Tibial artery (tissue), 4 donors: ENCODE measurements at regions not wholly inside any gene's neighbourhood (a gene's known extent, or its start where the extent isn't known, plus 50 kb on each side); places are given as distances from the start of the nearest gene placed in this dataset.
"Not testable (repeated sequence)": the region's sequence is repeated elsewhere in the genome, so short reads cannot be mapped to it uniquely, and the experiment has no call there.

ENCODE experiments used
- DNase-seq, 2 donors: peaks; one replicate each; pipeline ENCODE4 v3.0.0-alpha.2; 2019
- H3K27ac ChIP-seq, 2 donors: fragments of 200-600 bp; sonication (generic) in 1 of 2; 1 replicate in 1 of 2; 2 replicates in 1 of 2; pipeline ENCODE4 v1.5.1; 2018 to 2019; ENCODE audit warnings: mild to moderate bottlenecking in 1 of 2
- H3K27me3 ChIP-seq, 2 donors: fragments of 200-600 bp; sonication (generic) in 1 of 2; one replicate each; pipeline versions ENCODE4 v1.5.1 to v1.6.0; 2016 to 2019
- H3K36me3 ChIP-seq, 3 donors: fragments of 200-600 bp; sonication (generic) in 2 of 3; one replicate each; pipeline ENCODE4 v1.5.1; 2016 to 2019; ENCODE audit warnings: mild to moderate bottlenecking in 2 of 3
- H3K4me1 ChIP-seq, 4 donors: fragments of 200-600 bp; sonication (generic) in 2 of 4; 1 replicate in 3 of 4; 2 replicates in 1 of 4; pipeline ENCODE4 v1.5.1; 2016 to 2019
- H3K4me3 ChIP-seq, 2 donors: fragments of 200-600 bp; sonication (generic) in 1 of 2; 1 replicate in 1 of 2; 2 replicates in 1 of 2; pipeline ENCODE4 v1.5.1; 2018 to 2019; ENCODE audit warnings: mild to moderate bottlenecking in 2 of 2
- H3K9me3 ChIP-seq, 3 donors: fragments of 200-600 bp; sonication (generic) in 1 of 3; one replicate each; pipeline ENCODE4 v1.5.1; 2016 to 2019
- CTCF ChIP-seq, 2 experiments: fragments of 200-600 bp in 1 of 2; fragments of 450-650 bp in 1 of 2; IDR thresholded peaks; one replicate each; pipeline ENCODE4 v1.5.1; 2017 to 2019; ENCODE audit warnings: antibody characterized with exemption in 2 of 2, mild to moderate bottlenecking in 1 of 2, moderate library complexity in 1 of 2
- intact Hi-C: fragments of 100-400 bp; cut with DNase I; formaldehyde crosslinking; loops from one replicate; pipeline ENCODE4 v1.15.0; 2023; ENCODE audit warnings: low total_unique reads

GRCh38 chr1:38657873-38658272, 201.7 kb downstream of the RRAGC start:
- no peak overlapping the region for H3K4me3 ChIP-seq
- H3K9me3 ChIP-seq: peaks cover 0 to 6% (median 5%) of the 10 kb centered on the region in 3 donors
- no peaks in the 10 kb centered on the region for H3K36me3 ChIP-seq
- DNase-seq: no peak
- intact Hi-C loops: no loop called here
- no peak overlapping the region for H3K27ac ChIP-seq
- TF ChIP-seq CTCF (IDR thresholded peaks at IDR 0.05): no peak
- H3K4me1 ChIP-seq: no peaks in the 10 kb centered on the region
- peaks cover 0 to 22% of the 10 kb centered on the region in 2 donors for H3K27me3 ChIP-seq

- H3K4me3 ChIP-seq: no peak overlapping the region
- H3K4me1 ChIP-seq: no peaks in the 10 kb centered on the region
- H3K27me3 ChIP-seq: peaks cover 0 to 22% of the 10 kb centered on the region in 2 donors
- intact Hi-C loops: no loop called here
- TF ChIP-seq CTCF (IDR thresholded peaks at IDR 0.05): no peak
- H3K27ac ChIP-seq: no peak overlapping the region
- H3K9me3 ChIP-seq: peaks cover 0 to 6% (median 5%) of the 10 kb centered on the region in 3 donors
- H3K36me3 ChIP-seq: no peaks in the 10 kb centered on the region
- no peak for DNase-seq
These were observed 202.2 kb downstream of the RRAGC start for GRCh38 chr1:38657207-38657840.

GRCh38 chr1:38656726-38657125, 202.8 kb downstream of the RRAGC start:
- no peak overlapping the region for H3K27ac ChIP-seq
- no peaks in the 10 kb centered on the region for H3K4me1 ChIP-seq
- peaks cover 0 to 6% (median 5%) of the 10 kb centered on the region in 3 donors for H3K9me3 ChIP-seq
- no peak for TF ChIP-seq CTCF (IDR thresholded peaks at IDR 0.05)
- no peak for DNase-seq
- no peak overlapping the region for H3K4me3 ChIP-seq
- intact Hi-C loops: no loop called here
- no peaks in the 10 kb centered on the region for H3K36me3 ChIP-seq
- H3K27me3 ChIP-seq: peaks cover 0 to 22% of the 10 kb centered on the region in 2 donors

GRCh38 chr1:38652217-38652616, 207.4 kb downstream of the RRAGC start:
- no peaks in the 10 kb centered on the region for H3K9me3 ChIP-seq
- intact Hi-C loops: no loop called here
- no peak overlapping the region for H3K4me3 ChIP-seq
- DNase-seq: no peak
- no peak for TF ChIP-seq CTCF (IDR thresholded peaks at IDR 0.05)
- no peaks in the 10 kb centered on the region for H3K36me3 ChIP-seq
- H3K27ac ChIP-seq: no peak overlapping the region
- no peaks in the 10 kb centered on the region for H3K4me1 ChIP-seq
- H3K27me3 ChIP-seq: peaks cover 0 to 22% of the 10 kb centered on the region in 2 donors

- H3K27me3 ChIP-seq: peaks cover 0 to 22% of the 10 kb centered on the region in 2 donors
- intact Hi-C loops: no loop called here
- TF ChIP-seq CTCF (IDR thresholded peaks at IDR 0.05): no peak
- DNase-seq: no peak
- no peaks in the 10 kb centered on the region for H3K36me3 ChIP-seq
- no peaks in the 10 kb centered on the region for H3K4me1 ChIP-seq
- H3K4me3 ChIP-seq: no peak overlapping the region
- H3K27ac ChIP-seq: no peak overlapping the region
- H3K9me3 ChIP-seq: no peaks in the 10 kb centered on the region
These were observed 207.9 kb downstream of the RRAGC start for GRCh38 chr1:38651669-38652068.

- intact Hi-C loops: no loop called here
- H3K36me3 ChIP-seq: no peaks in the 10 kb centered on the region
These were observed 211.2 kb downstream of the RRAGC start for GRCh38 chr1:38648417-38648816.

GRCh38 chr1:38647341-38647740, 212.2 kb downstream of the RRAGC start:
- H3K27me3 ChIP-seq, intact Hi-C loops, H3K4me3 ChIP-seq, H3K9me3 ChIP-seq, H3K36me3 ChIP-seq, DNase-seq, H3K4me1 ChIP-seq, H3K27ac ChIP-seq: not testable (repeated sequence)

More at GRCh38 chr1:38648417-38648816, 211.2 kb downstream of the RRAGC start:
- Histone ChIP-seq H3K9me3 (no peaks in the 10 kb centered on the region), H3K27me3 (peaks cover 0 to 5% of the 10 kb centered on the region in 2 donors), H3K4me3 (no peak overlapping the region), H3K4me1 (no peaks in the 10 kb centered on the region), H3K27ac (no peak overlapping the region)
- DNase-seq: no peak
- TF ChIP-seq CTCF (IDR thresholded peaks at IDR 0.05): no peak
